ENCODE measurements at regions not wholly inside any gene's neighbourhood (a gene's known extent, or its start where the extent isn't known, plus 50 kb on each side); places are given as distances from the start of the nearest gene placed in this dataset.

GRCh38 chr5:6222899-6223298, 155.4 kb downstream of the MED10 start:
- TF ChIP-seq CTCF (optimal IDR thresholded peaks at IDR 0.05 in 1 of 3, IDR thresholded peaks at IDR 0.05 in 1 of 3, conservative IDR thresholded peaks at IDR 0.05 in 1 of 3; ENCODE audit: extremely low read depth in 1 of 3, insufficient read depth in 2 of 3, low read length in 3 of 3) (no peak), EZH2 (IDR thresholded peaks at IDR 0.05; ENCODE audit: low read length) (no peak)

Measured in keratinocyte (primary cell).